ENCODE measurements at regions not wholly inside any gene's neighbourhood (a gene's known extent, or its start where the extent isn't known, plus 50 kb on each side); places are given as distances from the start of the nearest gene placed in this dataset.
"Not testable (repeated sequence)": the region's sequence is repeated elsewhere in the genome, so short reads cannot be mapped to it uniquely, and the experiment has no call there.

DNA sequence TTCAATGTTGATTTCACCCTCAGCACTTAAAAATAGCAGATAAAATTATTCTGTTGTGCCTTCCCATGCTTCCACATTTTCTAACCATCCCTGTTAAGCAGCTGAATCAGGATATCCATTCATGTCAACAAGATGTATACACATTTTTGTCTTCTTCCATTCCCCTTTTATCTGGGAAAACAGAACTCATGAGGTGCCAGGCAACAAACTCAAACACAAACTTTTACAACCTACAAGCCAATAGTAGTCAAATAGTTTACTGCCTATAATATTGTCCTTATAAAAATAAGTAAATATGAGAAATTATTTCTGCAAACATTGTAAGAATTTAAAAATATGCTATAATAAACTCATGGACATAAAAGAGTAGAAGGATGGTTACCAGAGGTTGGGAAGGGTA, 1569.8 kb downstream of the REEP3 start:
- DNase-seq = no peak

DNA sequence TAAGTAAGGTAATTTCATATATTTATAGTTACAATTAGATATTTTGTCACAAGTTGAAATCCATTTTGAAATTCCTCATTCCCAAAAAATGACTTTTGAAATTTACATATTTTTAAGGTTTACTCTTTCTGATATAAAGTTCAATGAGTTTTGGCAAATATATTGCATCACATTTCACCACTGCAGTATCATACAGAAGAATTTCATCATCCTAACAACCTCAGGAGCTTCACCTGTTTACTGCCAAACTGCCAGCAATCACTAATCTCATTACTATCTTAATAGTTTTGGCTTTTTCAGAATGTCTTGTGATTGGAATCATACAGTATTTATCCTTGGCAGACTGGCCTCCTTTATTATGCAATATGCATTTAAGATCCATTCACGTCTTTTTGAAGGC, 1578.9 kb downstream of the REEP3 start:
- DNase-seq = no peak

DNA sequence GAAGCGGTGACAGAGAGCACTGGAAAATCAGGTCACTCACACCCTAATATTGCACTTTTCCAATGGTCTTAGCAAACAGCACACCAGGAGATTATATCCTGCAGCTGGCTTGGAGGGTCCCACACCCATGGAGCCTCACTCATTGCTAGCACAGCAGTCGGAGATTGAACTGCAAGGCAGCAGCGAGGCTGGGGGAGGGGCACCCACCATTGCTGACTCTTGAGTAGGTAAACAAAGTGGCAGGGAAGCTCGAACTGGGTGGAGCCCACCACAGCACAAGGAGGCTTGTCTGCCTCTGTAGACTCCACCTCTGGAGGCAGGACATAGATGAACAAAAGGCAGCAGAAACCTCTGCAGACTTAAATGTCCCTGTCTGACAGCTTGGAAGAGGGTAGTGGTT, 1579.7 kb downstream of the REEP3 start:
- DNase-seq = not testable (repeated sequence)

DNA sequence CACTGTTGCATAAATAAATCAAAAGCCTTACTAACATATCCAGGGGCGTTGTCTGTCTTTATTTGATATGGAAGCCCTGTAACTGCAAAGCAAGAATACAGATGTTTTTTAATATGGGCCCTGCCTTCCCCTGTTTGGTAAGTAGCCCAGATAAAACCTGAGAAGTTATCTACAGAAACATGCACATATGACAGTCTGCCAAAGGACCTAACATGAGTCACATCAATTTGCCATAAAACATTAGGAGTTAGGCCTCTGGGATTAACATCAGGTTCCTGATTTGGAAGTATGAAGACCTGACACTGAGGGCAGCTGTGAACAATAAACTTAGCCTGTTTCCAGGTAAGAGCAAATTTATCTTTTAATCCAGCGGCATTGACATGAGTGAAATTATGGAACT, 1588.8 kb downstream of the REEP3 start:
- no peak for DNase-seq

- not testable (repeated sequence) for DNase-seq
Measured at GRCh38 chr10:65111059-65111458, 1589.9 kb downstream of the REEP3 start.

DNA sequence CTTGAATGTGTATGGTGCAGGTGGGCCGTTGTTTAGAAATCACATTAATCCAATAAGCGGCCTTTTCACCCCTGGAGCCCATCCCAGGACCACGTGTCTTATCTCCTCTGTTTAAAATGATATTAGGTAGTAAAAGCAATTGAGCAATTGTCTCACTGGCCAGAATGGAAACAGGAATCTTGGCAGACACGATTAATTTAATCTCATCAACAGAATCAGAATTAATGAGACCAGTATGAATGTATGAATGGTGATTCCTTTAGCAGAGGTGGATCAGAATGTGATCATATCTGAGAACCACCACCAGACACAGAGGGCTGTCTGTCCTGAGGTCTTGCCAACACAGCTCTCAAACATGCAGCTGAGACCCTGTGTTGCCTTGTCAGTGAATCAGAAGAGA, 1591.4 kb downstream of the REEP3 start:
- no peak for DNase-seq

DNA sequence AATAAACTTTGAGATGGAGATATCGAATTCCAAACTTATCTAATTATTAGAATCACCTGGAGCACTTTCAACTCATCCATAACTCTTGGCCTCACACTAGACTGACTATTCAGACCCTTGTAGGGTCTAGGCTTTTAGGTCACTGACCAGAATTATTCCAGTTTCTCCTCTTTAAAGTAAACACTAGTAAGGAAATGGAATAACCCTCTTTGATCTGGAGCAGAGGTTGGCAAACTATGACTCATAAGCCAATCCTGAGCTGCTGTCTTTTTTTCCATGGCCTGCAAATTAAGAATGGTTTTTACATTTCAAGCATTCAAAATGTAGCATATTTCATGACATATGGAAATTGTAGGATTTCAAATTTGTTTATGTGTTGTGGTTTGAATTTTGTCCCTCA, 1601.9 kb downstream of the REEP3 start:
- DNase-seq = no peak

- DNase-seq = no peak
Measured at GRCh38 chr10:65125212-65125611, 1604.0 kb downstream of the REEP3 start.

DNA sequence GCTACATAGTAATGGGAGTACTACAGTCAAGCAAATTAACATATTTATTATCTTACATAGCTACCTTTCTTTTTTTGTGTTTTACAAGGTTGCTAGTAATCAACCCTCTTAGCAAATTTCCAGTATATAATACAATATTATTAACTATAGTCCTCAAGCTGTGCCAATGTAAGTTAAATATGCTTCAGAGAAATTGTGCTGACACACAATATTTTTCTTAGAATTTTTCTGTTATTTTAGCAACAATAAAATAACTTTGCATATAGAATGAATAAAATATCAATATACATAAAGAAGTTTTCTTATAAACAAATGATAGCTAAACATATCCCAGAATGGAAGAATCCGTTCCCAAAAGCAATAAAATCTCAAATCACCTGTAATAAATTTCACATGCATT, 1605.1 kb downstream of the REEP3 start:
- no peak for DNase-seq

- no peak for DNase-seq
Measured at GRCh38 chr10:65128277-65128676, 1607.1 kb downstream of the REEP3 start.

DNA sequence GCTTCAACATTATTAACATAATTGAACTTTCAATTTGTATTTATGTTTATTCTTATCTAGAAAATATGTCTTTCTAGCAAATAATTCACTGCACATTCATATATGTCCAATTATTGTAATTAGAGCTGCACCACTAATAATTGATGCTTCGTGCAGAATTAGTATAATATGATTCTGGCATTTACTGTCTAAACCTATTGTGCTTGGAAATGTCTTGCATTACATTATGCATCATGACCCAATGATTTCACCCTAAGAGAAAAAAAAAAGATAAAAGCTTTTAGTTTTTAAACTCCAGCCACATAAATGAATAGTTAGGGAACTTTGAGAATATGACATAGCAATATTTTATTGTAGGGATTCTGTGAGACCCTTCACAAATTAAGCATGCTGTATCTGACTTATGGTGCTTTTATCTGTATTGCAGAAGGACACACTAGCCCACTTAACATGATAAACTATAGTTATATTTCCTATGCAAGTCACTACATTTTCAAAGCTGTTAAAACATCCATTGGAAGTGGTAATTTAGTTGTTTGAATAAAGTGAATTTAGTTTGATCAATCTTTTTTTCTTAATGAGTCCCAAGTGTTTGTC, 1609.1 kb downstream of the REEP3 start:
- no peak for DNase-seq

DNA sequence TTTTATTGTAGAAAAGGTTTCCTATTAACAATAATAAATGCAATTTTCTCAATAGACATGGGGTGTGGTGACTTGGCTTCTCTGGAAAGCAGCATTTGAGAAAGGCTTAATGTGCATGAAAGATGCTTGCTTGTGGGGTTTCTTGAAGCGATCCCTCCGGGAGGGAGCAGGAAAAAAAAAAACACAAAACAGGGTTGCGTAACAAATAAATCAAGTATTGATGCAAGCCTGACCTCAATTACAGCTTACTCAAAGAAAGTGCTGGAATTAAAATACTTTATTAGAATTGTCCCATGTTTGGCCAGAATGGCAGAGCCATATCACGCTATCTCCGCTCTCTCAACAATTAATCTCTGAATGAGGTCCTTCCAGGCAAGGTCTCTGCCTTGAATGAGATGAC, 1612.5 kb downstream of the REEP3 start:
- DNase-seq = no peak

- no peak for DNase-seq
Measured at GRCh38 chr10:65135508-65135907, 1614.3 kb downstream of the REEP3 start.

DNA sequence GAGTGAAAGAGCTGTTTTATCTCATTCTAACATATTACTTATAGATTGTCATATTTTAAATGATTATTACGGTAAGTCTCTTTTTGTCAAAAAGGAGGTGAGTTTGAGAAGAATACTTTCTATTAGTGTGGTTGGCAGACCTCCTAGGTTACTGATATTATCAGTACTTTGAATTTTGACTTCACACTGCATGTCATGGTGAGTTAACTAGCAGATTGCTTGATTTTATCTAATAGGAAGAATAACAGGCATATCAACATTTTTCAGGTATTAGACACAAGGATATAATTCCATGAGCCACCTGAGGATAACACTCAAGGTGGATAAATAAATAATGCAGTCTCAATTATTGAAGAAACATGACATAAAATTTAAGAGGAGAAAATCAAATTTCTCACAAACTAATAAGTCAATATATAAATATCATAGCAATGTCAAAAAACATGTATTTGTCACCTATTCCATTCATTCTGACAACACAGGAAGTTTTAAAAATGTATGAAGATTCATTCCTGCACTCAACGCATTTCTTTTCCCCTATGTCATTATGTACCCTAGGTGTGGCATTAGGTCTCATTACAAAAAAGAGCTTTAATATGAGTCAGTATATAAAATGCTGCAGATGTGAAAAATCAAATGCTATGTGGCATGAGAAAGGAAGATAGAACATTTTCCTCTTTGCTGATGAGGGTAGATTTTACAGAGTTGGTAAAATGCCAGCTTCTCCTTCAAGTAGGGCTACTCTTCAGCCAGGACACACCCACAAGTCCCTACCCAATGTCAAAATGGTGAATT, 1621.6 kb downstream of the REEP3 start:
- DNase-seq = no peak

- DNase-seq = no peak
Measured at GRCh38 chr10:65143723-65144122, 1622.5 kb downstream of the REEP3 start.

- DNase-seq = no peak
Measured at GRCh38 chr10:65149878-65150277, 1628.7 kb downstream of the REEP3 start.

GRCh38 chr10:65166272-65166671, 1645.1 kb downstream of the REEP3 start:
- DNase-seq = no peak

GRCh38 chr10:65172249-65172648, 1651.0 kb downstream of the REEP3 start:
- DNase-seq = no peak

DNA sequence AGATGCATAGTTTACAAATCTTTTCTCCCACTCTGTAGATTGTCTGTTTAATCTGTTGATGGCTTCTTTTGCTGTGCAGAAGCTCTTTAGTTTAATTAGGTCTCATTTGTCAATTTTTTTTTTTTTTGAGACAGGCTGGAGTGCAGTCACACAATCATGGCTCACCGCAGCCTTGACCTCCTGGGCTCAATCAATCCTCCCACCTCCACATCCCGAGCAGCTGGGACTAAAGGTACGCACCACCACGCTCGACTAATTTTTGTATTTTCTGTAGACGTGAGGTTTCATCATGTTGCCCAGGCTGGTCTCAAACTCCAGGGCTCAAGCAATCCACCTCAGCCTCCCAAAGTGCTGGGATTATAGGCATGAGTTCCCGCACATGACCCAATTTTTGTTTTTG, 1655.8 kb downstream of the REEP3 start:
- DNase-seq = no peak

- DNase-seq = no peak
Measured at GRCh38 chr10:65183236-65183635, 1662.0 kb downstream of the REEP3 start.

DNA sequence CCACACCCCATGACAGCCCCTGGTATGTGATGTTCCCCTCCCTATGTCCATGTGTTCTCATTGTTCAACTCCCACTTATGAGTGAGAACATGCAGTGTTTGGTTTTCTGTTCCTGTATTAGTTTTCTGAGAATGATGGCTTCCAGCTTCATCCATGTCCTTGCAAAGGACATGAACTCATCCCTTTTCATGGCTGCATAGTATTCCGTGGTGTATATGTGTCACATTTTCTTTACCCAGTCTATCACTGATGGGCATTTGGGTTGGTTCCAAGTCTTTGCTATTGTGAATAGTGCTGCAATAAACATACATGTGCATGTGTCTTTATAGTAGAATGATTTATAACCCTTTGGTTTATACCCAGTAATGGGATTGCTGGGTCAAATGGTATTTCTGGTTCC, 1665.5 kb downstream of the REEP3 start:
- not testable (repeated sequence) for DNase-seq

DNA sequence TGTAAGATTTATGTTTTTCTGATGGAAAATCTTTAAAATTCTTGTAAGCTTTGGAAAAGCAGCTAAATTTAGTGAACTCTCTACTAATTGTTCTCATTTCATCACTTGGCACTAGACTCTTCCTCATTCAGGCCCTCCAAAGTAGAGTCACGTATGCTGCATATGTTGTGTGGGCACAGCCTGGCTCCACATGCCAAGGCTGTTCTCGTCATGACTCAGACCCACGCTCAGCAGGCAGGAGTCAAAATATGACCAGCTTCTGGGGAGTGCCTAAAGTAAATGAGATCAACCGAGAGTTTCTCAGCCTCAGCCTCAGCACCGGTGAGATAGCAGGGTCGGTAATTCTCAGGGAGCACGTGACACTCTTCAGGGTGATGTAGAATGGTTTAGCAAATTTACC, 1672.9 kb downstream of the REEP3 start:
- DNase-seq = no peak

DNA sequence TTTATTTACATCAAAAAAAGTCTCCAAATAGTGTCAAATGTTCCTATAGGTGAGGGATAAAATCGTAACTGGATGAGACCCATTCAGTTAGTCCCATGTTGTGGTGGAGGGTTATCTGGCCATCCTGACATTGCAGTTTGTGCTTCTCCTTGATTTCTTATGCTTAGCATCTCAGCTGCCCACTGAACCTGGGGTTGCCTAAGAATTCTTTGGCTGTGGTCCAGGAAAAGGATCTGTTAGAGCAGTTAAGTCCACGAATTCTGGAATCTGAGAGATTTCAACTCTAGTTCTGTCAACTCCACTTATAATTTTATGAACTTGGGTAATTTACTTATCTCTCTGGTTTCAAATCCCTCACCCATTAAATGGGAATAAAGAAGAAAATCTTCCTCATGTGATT, 1673.4 kb downstream of the REEP3 start:
- DNase-seq = no peak

- DNase-seq = no peak
Measured at GRCh38 chr10:65196111-65196510, 1674.9 kb downstream of the REEP3 start.

DNA sequence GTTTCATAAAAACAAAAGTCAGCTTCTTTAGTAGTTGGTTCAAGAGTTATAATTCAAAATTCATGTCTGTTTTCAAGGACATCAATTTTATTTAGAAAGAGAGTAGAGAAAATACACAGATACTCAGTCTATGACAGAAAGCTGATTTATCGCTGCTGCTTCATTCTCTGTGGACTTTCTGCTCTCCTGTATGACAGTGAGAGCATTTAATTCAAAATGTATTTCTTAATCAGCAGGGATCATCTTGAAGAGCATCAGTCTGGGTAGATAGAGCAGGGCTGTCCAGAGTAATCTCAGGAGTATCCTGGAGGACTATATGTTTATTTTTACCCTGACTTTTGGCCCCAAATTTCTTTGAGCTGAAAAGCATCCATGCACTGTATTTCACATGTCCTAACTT, 1676.7 kb downstream of the REEP3 start:
- DNase-seq = no peak

All from GDM1 (cell line).